HG03571 (cell line): ENCODE measurements at regions not wholly inside any gene's neighbourhood (a gene's known extent, or its start where the extent isn't known, plus 50 kb on each side); places are given as distances from the start of the nearest gene placed in this dataset.

Source experiments
- ATAC-seq: cut with Tn5 transposase; IDR thresholded peaks from one replicate; pipeline ENCODE4 v1.9.1; 2021; ENCODE audit not compliant: unreplicated experiment

GRCh38 chr6:26196846-26197635 lies 109.8 kb downstream of the HFE start:
- peak; percentile 32 for ATAC-seq

GRCh38 chr6:26197636-26197932 lies 110.4 kb downstream of the HFE start:
- no peak for ATAC-seq

- no peak for ATAC-seq
These were observed 110.9 kb downstream of the HFE start for GRCh38 chr6:26197933-26198721.

GRCh38 chr6:26198722-26199056 lies 111.5 kb downstream of the HFE start:
- ATAC-seq = peak; percentile 1

- ATAC-seq = peak; percentile 52
These were observed 112.0 kb downstream of the HFE start for GRCh38 chr6:26199057-26199772.

- no peak for ATAC-seq
These were observed 112.8 kb downstream of the HFE start for GRCh38 chr6:26199773-26200764.

- ATAC-seq = no peak
These were observed 113.9 kb downstream of the HFE start for GRCh38 chr6:26200918-26201721.

- no peak for ATAC-seq
These were observed 115.0 kb downstream of the HFE start for GRCh38 chr6:26202201-26202611.

- ATAC-seq = no peak
These were observed 115.8 kb downstream of the HFE start for GRCh38 chr6:26202811-26203583.

- ATAC-seq = peak; percentile 43
These were observed 117.3 kb downstream of the HFE start for GRCh38 chr6:26204332-26205160.

- ATAC-seq = no peak
These were observed 118.0 kb downstream of the HFE start for GRCh38 chr6:26205161-26205624.

- no peak for ATAC-seq
These were observed 118.7 kb downstream of the HFE start for GRCh38 chr6:26205625-26206574.

- no peak for ATAC-seq
These were observed 119.9 kb downstream of the HFE start for GRCh38 chr6:26206868-26207801.

- no peak for ATAC-seq
These were observed 124.7 kb downstream of the HFE start for GRCh38 chr6:26211963-26212362.

GRCh38 chr6:26213334-26214075 lies 126.3 kb downstream of the HFE start:
- ATAC-seq = no peak
